ENCODE measurements at regions not wholly inside any gene's neighbourhood (a gene's known extent, or its start where the extent isn't known, plus 50 kb on each side); places are given as distances from the start of the nearest gene placed in this dataset.
"Not testable (repeated sequence)": the region's sequence is repeated elsewhere in the genome, so short reads cannot be mapped to it uniquely, and the experiment has no call there.

GRCh38 chr3:164779816-164780215, 298.5 kb downstream of the SI start:
- H3K27ac ChIP-seq (ENCODE audit: low read length): no peak overlapping the region
- no peaks in the 10 kb centered on the region for H3K4me1 ChIP-seq (ENCODE audit: control insufficient read depth, insufficient read depth, low read length)
- no peaks in the 10 kb centered on the region for H3K36me3 ChIP-seq (ENCODE audit: control insufficient read depth in 2 of 2, insufficient read depth in 2 of 2, low read length in 2 of 2)
- H3K4me3 ChIP-seq (ENCODE audit: low read length in 2 of 2): no peak overlapping the region
- H3K27me3 ChIP-seq (ENCODE audit: control insufficient read depth in 1 of 2, insufficient read depth in 2 of 2, low read length in 2 of 2): no peaks in the 10 kb centered on the region
- H3K9me3 ChIP-seq (ENCODE audit: control insufficient read depth in 2 of 2, low read length in 2 of 2): no peaks in the 10 kb centered on the region
- H3K9ac ChIP-seq (ENCODE audit: low read length in 2 of 2): no peak overlapping the region

- H3K4me1 ChIP-seq (ENCODE audit: control insufficient read depth, insufficient read depth, low read length): no peaks in the 10 kb centered on the region
- H3K4me3 ChIP-seq (ENCODE audit: low read length in 2 of 2): no peak overlapping the region
- H3K27ac ChIP-seq (ENCODE audit: low read length): no peak overlapping the region
- no peaks in the 10 kb centered on the region for H3K27me3 ChIP-seq (ENCODE audit: control insufficient read depth in 1 of 2, insufficient read depth in 2 of 2, low read length in 2 of 2)
- H3K9ac ChIP-seq (ENCODE audit: low read length in 2 of 2): no peak overlapping the region
- no peaks in the 10 kb centered on the region for H3K36me3 ChIP-seq (ENCODE audit: control insufficient read depth in 2 of 2, insufficient read depth in 2 of 2, low read length in 2 of 2)
- H3K9me3 ChIP-seq (ENCODE audit: control insufficient read depth in 2 of 2, low read length in 2 of 2): no peaks in the 10 kb centered on the region
These were observed 325.5 kb downstream of the SI start for GRCh38 chr3:164752812-164753211.

GRCh38 chr3:164748626-164749025, 329.7 kb downstream of the SI start:
- no peaks in the 10 kb centered on the region for H3K9me3 ChIP-seq (ENCODE audit: control insufficient read depth in 2 of 2, low read length in 2 of 2)
- H3K27ac ChIP-seq (ENCODE audit: low read length): no peak overlapping the region
- no peak overlapping the region for H3K4me3 ChIP-seq (ENCODE audit: low read length in 2 of 2)
- H3K4me1 ChIP-seq (ENCODE audit: control insufficient read depth, insufficient read depth, low read length): no peaks in the 10 kb centered on the region
- H3K27me3 ChIP-seq (ENCODE audit: control insufficient read depth in 1 of 2, insufficient read depth in 2 of 2, low read length in 2 of 2): no peaks in the 10 kb centered on the region
- H3K36me3 ChIP-seq (ENCODE audit: control insufficient read depth in 2 of 2, insufficient read depth in 2 of 2, low read length in 2 of 2): no peaks in the 10 kb centered on the region
- no peak overlapping the region for H3K9ac ChIP-seq (ENCODE audit: low read length in 2 of 2)

- H3K9me3 ChIP-seq (ENCODE audit: control insufficient read depth in 2 of 2, low read length in 2 of 2): no peaks in the 10 kb centered on the region
- no peaks in the 10 kb centered on the region for H3K4me1 ChIP-seq (ENCODE audit: control insufficient read depth, insufficient read depth, low read length)
- no peaks in the 10 kb centered on the region for H3K36me3 ChIP-seq (ENCODE audit: control insufficient read depth in 2 of 2, insufficient read depth in 2 of 2, low read length in 2 of 2)
- H3K4me3 ChIP-seq (ENCODE audit: low read length in 2 of 2): no peak overlapping the region
- no peak overlapping the region for H3K9ac ChIP-seq (ENCODE audit: low read length in 2 of 2)
- H3K27me3 ChIP-seq (ENCODE audit: control insufficient read depth in 1 of 2, insufficient read depth in 2 of 2, low read length in 2 of 2): no peaks in the 10 kb centered on the region
- no peak overlapping the region for H3K27ac ChIP-seq (ENCODE audit: low read length)
These were observed 336.4 kb downstream of the SI start for GRCh38 chr3:164741869-164742268.

- Histone ChIP-seq H3K36me3 (ENCODE audit: control insufficient read depth in 2 of 2, insufficient read depth in 2 of 2, low read length in 2 of 2) (no peaks in the 10 kb centered on the region), H3K27ac (ENCODE audit: low read length) (no peak overlapping the region), H3K9ac (ENCODE audit: low read length in 2 of 2) (no peak overlapping the region)
These were observed 341.1 kb downstream of the SI start for GRCh38 chr3:164737174-164737573.

GRCh38 chr3:164732166-164732565, 346.1 kb downstream of the SI start:
- Histone ChIP-seq H3K4me1 (ENCODE audit: control insufficient read depth, insufficient read depth, low read length) (no peaks in the 10 kb centered on the region), H3K36me3 (ENCODE audit: control insufficient read depth in 2 of 2, insufficient read depth in 2 of 2, low read length in 2 of 2) (no peaks in the 10 kb centered on the region), H3K27ac (ENCODE audit: low read length) (no peak overlapping the region), H3K27me3 (ENCODE audit: control insufficient read depth in 1 of 2, insufficient read depth in 2 of 2, low read length in 2 of 2) (no peaks in the 10 kb centered on the region), H3K4me3 (ENCODE audit: low read length in 2 of 2) (no peak overlapping the region), H3K9me3 (ENCODE audit: control insufficient read depth in 2 of 2, low read length in 2 of 2) (no peaks in the 10 kb centered on the region), H3K9ac (ENCODE audit: low read length in 2 of 2) (no peak overlapping the region)

More at GRCh38 chr3:164737174-164737573, 341.1 kb downstream of the SI start:
- Histone ChIP-seq H3K4me3 (ENCODE audit: low read length in 2 of 2) (no peak overlapping the region), H3K9me3 (ENCODE audit: control insufficient read depth in 2 of 2, low read length in 2 of 2) (no peaks in the 10 kb centered on the region), H3K4me1 (ENCODE audit: control insufficient read depth, insufficient read depth, low read length) (no peaks in the 10 kb centered on the region), H3K27me3 (ENCODE audit: control insufficient read depth in 1 of 2, insufficient read depth in 2 of 2, low read length in 2 of 2) (no peaks in the 10 kb centered on the region)

- no peaks in the 10 kb centered on the region for H3K36me3 ChIP-seq (ENCODE audit: control insufficient read depth in 2 of 2, insufficient read depth in 2 of 2, low read length in 2 of 2)
- no peaks in the 10 kb centered on the region for H3K9me3 ChIP-seq (ENCODE audit: control insufficient read depth in 2 of 2, low read length in 2 of 2)
- H3K9ac ChIP-seq (ENCODE audit: low read length in 2 of 2): no peak overlapping the region
- no peaks in the 10 kb centered on the region for H3K27me3 ChIP-seq (ENCODE audit: control insufficient read depth in 1 of 2, insufficient read depth in 2 of 2, low read length in 2 of 2)
- no peaks in the 10 kb centered on the region for H3K4me1 ChIP-seq (ENCODE audit: control insufficient read depth, insufficient read depth, low read length)
- H3K4me3 ChIP-seq (ENCODE audit: low read length in 2 of 2): no peak overlapping the region
- no peak overlapping the region for H3K27ac ChIP-seq (ENCODE audit: low read length)
These were observed 347.4 kb downstream of the SI start for GRCh38 chr3:164730815-164731360.

- H3K4me1 ChIP-seq (ENCODE audit: control insufficient read depth, insufficient read depth, low read length): no peaks in the 10 kb centered on the region
- no peak overlapping the region for H3K9ac ChIP-seq (ENCODE audit: low read length in 2 of 2)
- H3K36me3 ChIP-seq (ENCODE audit: control insufficient read depth in 2 of 2, insufficient read depth in 2 of 2, low read length in 2 of 2): no peaks in the 10 kb centered on the region
- H3K9me3 ChIP-seq (ENCODE audit: control insufficient read depth in 2 of 2, low read length in 2 of 2): no peaks in the 10 kb centered on the region
- H3K4me3 ChIP-seq (ENCODE audit: low read length in 2 of 2): no peak overlapping the region
- no peaks in the 10 kb centered on the region for H3K27me3 ChIP-seq (ENCODE audit: control insufficient read depth in 1 of 2, insufficient read depth in 2 of 2, low read length in 2 of 2)
- H3K27ac ChIP-seq (ENCODE audit: low read length): no peak overlapping the region
These were observed 354.9 kb downstream of the SI start for GRCh38 chr3:164723396-164723795.

GRCh38 chr3:164702808-164703207, 375.5 kb downstream of the SI start:
- not testable (repeated sequence) for H3K9ac ChIP-seq (ENCODE audit: low read length in 2 of 2); H3K9me3 ChIP-seq (ENCODE audit: control insufficient read depth in 2 of 2, low read length in 2 of 2); H3K36me3 ChIP-seq (ENCODE audit: control insufficient read depth in 2 of 2, insufficient read depth in 2 of 2, low read length in 2 of 2); H3K27me3 ChIP-seq (ENCODE audit: control insufficient read depth in 1 of 2, insufficient read depth in 2 of 2, low read length in 2 of 2); H3K4me3 ChIP-seq (ENCODE audit: low read length in 2 of 2); H3K4me1 ChIP-seq (ENCODE audit: control insufficient read depth, insufficient read depth, low read length); H3K27ac ChIP-seq (ENCODE audit: low read length)

- no peaks in the 10 kb centered on the region for H3K27me3 ChIP-seq (ENCODE audit: control insufficient read depth in 1 of 2, insufficient read depth in 2 of 2, low read length in 2 of 2)
- H3K36me3 ChIP-seq (ENCODE audit: control insufficient read depth in 2 of 2, insufficient read depth in 2 of 2, low read length in 2 of 2): no peaks in the 10 kb centered on the region
- no peak overlapping the region for H3K27ac ChIP-seq (ENCODE audit: low read length)
- H3K4me3 ChIP-seq (ENCODE audit: low read length in 2 of 2): no peak overlapping the region
- no peaks in the 10 kb centered on the region for H3K4me1 ChIP-seq (ENCODE audit: control insufficient read depth, insufficient read depth, low read length)
- no peaks in the 10 kb centered on the region for H3K9me3 ChIP-seq (ENCODE audit: control insufficient read depth in 2 of 2, low read length in 2 of 2)
- no peak overlapping the region for H3K9ac ChIP-seq (ENCODE audit: low read length in 2 of 2)
These were observed 390.4 kb downstream of the SI start for GRCh38 chr3:164687902-164688301.

GRCh38 chr3:164687211-164687610, 391.1 kb downstream of the SI start:
- H3K27me3 ChIP-seq (ENCODE audit: control insufficient read depth in 1 of 2, insufficient read depth in 2 of 2, low read length in 2 of 2): no peaks in the 10 kb centered on the region
- no peaks in the 10 kb centered on the region for H3K9me3 ChIP-seq (ENCODE audit: control insufficient read depth in 2 of 2, low read length in 2 of 2)
- no peaks in the 10 kb centered on the region for H3K36me3 ChIP-seq (ENCODE audit: control insufficient read depth in 2 of 2, insufficient read depth in 2 of 2, low read length in 2 of 2)
- no peak overlapping the region for H3K27ac ChIP-seq (ENCODE audit: low read length)
- no peaks in the 10 kb centered on the region for H3K4me1 ChIP-seq (ENCODE audit: control insufficient read depth, insufficient read depth, low read length)
- H3K4me3 ChIP-seq (ENCODE audit: low read length in 2 of 2): no peak overlapping the region
- no peak overlapping the region for H3K9ac ChIP-seq (ENCODE audit: low read length in 2 of 2)
